ENCODE measurements at regions not wholly inside any gene's neighbourhood (a gene's known extent, or its start where the extent isn't known, plus 50 kb on each side); places are given as distances from the start of the nearest gene placed in this dataset.

- TF ChIP-seq CTCF (IDR thresholded peaks at IDR 0.05; ENCODE audit: borderline replicate concordance, extremely low read depth, low read length, poor library complexity, severe bottlenecking) (no peak), EZH2 (IDR thresholded peaks at IDR 0.05; ENCODE audit: borderline replicate concordance, low read depth, low read length, severe bottlenecking) (no peak)
These were observed 108.4 kb upstream of the MLN start for GRCh38 chr6:33912195-33912594.

Data from DND-41 (cell line).